ENCODE measurements at regions not wholly inside any gene's neighbourhood (a gene's known extent, or its start where the extent isn't known, plus 50 kb on each side); places are given as distances from the start of the nearest gene placed in this dataset.
"Not testable (repeated sequence)": the region's sequence is repeated elsewhere in the genome, so short reads cannot be mapped to it uniquely, and the experiment has no call there.

DNA sequence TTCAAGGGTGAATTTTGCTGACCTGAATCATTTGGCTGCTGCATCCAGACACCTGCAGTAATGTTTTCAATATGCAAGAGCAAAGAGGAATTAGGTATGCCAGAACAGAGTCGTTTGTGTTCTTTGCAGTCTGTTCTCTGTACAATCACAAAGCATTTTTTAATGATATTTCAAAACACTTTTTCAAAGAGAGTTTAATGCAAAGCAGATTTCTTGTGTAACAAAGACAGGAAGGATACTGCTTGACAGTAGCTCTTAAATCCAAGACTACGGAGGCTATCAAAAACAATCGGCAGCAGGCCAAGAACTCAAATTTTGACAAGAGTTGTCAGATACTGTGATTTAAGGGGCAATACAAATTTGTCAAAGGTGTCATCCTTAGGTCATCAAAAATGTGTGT is 341.9 kb downstream of the GADD45G start:
- H3K4me3 ChIP-seq (ENCODE audit: low read length), result no peak overlapping the region
- H3K27me3 ChIP-seq (ENCODE audit: low read length), result no peaks in the 10 kb centered on the region
- no peak overlapping the region for H2AFZ ChIP-seq (ENCODE audit: low read length)
- no peaks in the 10 kb centered on the region for H3K4me1 ChIP-seq (ENCODE audit: low read length)
- no peak overlapping the region for H3K27ac ChIP-seq (ENCODE audit: low read length)
- H3K9ac ChIP-seq (ENCODE audit: low read length), result no peak overlapping the region
- H4K20me1 ChIP-seq (ENCODE audit: insufficient read depth, low read depth, low read length), result no peaks in the 10 kb centered on the region
- H3K9me3 ChIP-seq (ENCODE audit: low read length), result no peaks in the 10 kb centered on the region
- no peak overlapping the region for H3K4me2 ChIP-seq (ENCODE audit: low read depth, low read length, poor library complexity, severe bottlenecking)
- no peaks in the 10 kb centered on the region for H3K9me2 ChIP-seq (replicated peaks; ENCODE audit: insufficient read depth, low read length)
- no peak for DNase-seq
- H3K79me2 ChIP-seq (ENCODE audit: low read length), result no peaks in the 10 kb centered on the region
- H3K36me3 ChIP-seq (ENCODE audit: insufficient read depth, low read length), result no peaks in the 10 kb centered on the region

DNA sequence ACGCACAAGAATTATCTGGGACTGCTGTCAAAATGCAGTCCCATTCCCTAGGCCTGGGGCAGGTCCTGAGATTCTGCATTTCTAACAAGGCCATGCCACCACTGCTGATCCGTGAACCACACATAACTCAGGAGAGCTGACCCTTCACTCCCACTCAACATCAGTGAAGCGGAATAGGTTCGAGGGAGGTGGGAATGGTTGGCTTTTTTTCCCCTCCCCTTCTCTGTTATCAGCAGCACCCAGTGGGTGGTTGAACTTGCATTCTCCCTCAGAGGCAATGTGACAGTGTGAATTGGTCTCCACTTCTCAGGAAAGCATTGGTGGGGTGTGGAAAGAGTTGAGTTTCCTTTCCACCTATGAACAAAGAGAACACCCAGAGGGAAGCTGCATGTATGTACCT is 344.3 kb downstream of the GADD45G start:
- H3K36me3 ChIP-seq (ENCODE audit: insufficient read depth, low read length), result no peaks in the 10 kb centered on the region
- H3K4me2 ChIP-seq (ENCODE audit: low read depth, low read length, poor library complexity, severe bottlenecking), result no peak overlapping the region
- H3K9ac ChIP-seq (ENCODE audit: low read length), result no peak overlapping the region
- H4K20me1 ChIP-seq (ENCODE audit: insufficient read depth, low read depth, low read length), result no peaks in the 10 kb centered on the region
- no peaks in the 10 kb centered on the region for H3K27me3 ChIP-seq (ENCODE audit: low read length)
- H3K4me3 ChIP-seq (ENCODE audit: low read length), result no peak overlapping the region
- DNase-seq, result no peak
- H3K9me2 ChIP-seq (replicated peaks; ENCODE audit: insufficient read depth, low read length), result no peaks in the 10 kb centered on the region
- H3K79me2 ChIP-seq (ENCODE audit: low read length), result no peaks in the 10 kb centered on the region
- H3K9me3 ChIP-seq (ENCODE audit: low read length), result no peaks in the 10 kb centered on the region
- no peaks in the 10 kb centered on the region for H3K4me1 ChIP-seq (ENCODE audit: low read length)
- H3K27ac ChIP-seq (ENCODE audit: low read length), result no peak overlapping the region
- H2AFZ ChIP-seq (ENCODE audit: low read length), result no peak overlapping the region

DNA sequence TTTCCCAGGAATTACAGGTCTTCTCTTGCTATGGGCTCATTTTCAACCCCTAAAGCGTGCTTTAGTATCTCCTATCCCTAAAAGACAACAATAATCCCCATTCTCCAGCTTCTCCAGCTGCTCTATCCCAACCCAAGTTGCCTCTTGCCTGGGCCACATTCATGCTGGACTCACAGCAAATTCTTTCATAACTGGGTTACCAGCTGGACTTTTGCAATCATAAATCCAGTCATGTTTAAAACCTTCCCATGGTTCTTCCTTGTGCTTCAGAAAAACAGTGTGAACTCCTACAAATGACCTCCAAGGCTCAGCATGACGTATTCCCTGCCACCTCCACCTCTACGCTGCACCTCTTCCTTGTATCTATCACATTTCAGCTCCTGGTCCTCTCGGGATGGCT is 346.9 kb downstream of the GADD45G start:
- Histone ChIP-seq H3K27ac (ENCODE audit: low read length) (no peak overlapping the region), H2AFZ (ENCODE audit: low read length) (no peak overlapping the region), H3K4me1 (ENCODE audit: low read length) (no peaks in the 10 kb centered on the region), H4K20me1 (ENCODE audit: insufficient read depth, low read depth, low read length) (no peaks in the 10 kb centered on the region), H3K36me3 (ENCODE audit: insufficient read depth, low read length) (no peaks in the 10 kb centered on the region), H3K9ac (ENCODE audit: low read length) (no peak overlapping the region), H3K79me2 (ENCODE audit: low read length) (no peaks in the 10 kb centered on the region), H3K9me3 (ENCODE audit: low read length) (no peaks in the 10 kb centered on the region), H3K27me3 (ENCODE audit: low read length) (no peaks in the 10 kb centered on the region), H3K9me2 (replicated peaks; ENCODE audit: insufficient read depth, low read length) (no peaks in the 10 kb centered on the region), H3K4me3 (ENCODE audit: low read length) (no peak overlapping the region), H3K4me2 (ENCODE audit: low read depth, low read length, poor library complexity, severe bottlenecking) (no peak overlapping the region)
- DNase-seq, result no peak

DNA sequence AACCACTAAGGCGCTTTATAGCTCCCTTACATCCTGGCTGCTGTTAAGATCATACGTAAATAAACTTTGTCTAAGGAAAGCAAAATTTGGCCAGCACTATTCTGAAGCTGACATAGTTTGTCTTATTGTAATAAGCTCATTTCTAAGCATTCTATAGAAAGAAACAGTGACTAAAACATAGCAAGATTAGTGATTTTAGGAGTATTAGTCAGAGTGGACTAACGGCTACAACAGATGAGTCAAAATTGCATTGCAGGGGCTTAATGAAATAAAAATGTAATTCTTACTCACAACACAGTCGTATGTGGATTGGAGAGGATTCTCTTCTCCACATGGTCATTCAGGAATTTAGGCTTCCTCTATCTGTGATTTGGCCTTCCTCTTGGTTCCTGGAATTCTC is 347.6 kb downstream of the GADD45G start:
- Histone ChIP-seq H3K9ac (ENCODE audit: low read length) (no peak overlapping the region), H3K27me3 (ENCODE audit: low read length) (no peaks in the 10 kb centered on the region), H3K9me3 (ENCODE audit: low read length) (no peaks in the 10 kb centered on the region), H4K20me1 (ENCODE audit: insufficient read depth, low read depth, low read length) (no peaks in the 10 kb centered on the region), H3K4me3 (ENCODE audit: low read length) (no peak overlapping the region), H3K9me2 (replicated peaks; ENCODE audit: insufficient read depth, low read length) (no peaks in the 10 kb centered on the region), H3K36me3 (ENCODE audit: insufficient read depth, low read length) (no peaks in the 10 kb centered on the region), H3K79me2 (ENCODE audit: low read length) (no peaks in the 10 kb centered on the region), H3K4me1 (ENCODE audit: low read length) (no peaks in the 10 kb centered on the region), H2AFZ (ENCODE audit: low read length) (no peak overlapping the region), H3K27ac (ENCODE audit: low read length) (no peak overlapping the region), H3K4me2 (ENCODE audit: low read depth, low read length, poor library complexity, severe bottlenecking) (no peak overlapping the region)
- no peak for DNase-seq

DNA sequence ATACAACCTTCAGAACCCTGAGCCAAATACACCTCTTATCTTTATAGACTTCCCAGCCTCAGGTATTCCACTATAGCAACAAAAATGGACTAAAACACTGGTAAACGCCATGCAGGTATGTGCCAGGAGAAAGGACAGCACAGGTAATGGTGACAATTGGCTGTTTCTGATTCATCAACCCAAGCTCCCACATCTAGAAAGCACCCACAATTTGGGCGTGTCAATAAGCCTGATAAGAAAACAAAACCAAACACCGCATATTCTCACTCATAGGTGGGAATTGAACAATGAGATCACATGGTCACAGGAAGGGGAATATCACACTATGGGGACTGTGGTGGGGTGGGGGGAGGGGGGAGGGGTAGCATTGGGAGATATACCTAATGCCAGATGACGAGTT is 348.5 kb downstream of the GADD45G start:
- not testable (repeated sequence) for H4K20me1 ChIP-seq (ENCODE audit: insufficient read depth, low read depth, low read length); H3K27ac ChIP-seq (ENCODE audit: low read length); H2AFZ ChIP-seq (ENCODE audit: low read length); H3K27me3 ChIP-seq (ENCODE audit: low read length); H3K9ac ChIP-seq (ENCODE audit: low read length); H3K9me3 ChIP-seq (ENCODE audit: low read length); H3K4me2 ChIP-seq (ENCODE audit: low read depth, low read length, poor library complexity, severe bottlenecking); H3K9me2 ChIP-seq (replicated peaks; ENCODE audit: insufficient read depth, low read length); H3K36me3 ChIP-seq (ENCODE audit: insufficient read depth, low read length); H3K4me1 ChIP-seq (ENCODE audit: low read length); H3K79me2 ChIP-seq (ENCODE audit: low read length); H3K4me3 ChIP-seq (ENCODE audit: low read length); DNase-seq

DNA sequence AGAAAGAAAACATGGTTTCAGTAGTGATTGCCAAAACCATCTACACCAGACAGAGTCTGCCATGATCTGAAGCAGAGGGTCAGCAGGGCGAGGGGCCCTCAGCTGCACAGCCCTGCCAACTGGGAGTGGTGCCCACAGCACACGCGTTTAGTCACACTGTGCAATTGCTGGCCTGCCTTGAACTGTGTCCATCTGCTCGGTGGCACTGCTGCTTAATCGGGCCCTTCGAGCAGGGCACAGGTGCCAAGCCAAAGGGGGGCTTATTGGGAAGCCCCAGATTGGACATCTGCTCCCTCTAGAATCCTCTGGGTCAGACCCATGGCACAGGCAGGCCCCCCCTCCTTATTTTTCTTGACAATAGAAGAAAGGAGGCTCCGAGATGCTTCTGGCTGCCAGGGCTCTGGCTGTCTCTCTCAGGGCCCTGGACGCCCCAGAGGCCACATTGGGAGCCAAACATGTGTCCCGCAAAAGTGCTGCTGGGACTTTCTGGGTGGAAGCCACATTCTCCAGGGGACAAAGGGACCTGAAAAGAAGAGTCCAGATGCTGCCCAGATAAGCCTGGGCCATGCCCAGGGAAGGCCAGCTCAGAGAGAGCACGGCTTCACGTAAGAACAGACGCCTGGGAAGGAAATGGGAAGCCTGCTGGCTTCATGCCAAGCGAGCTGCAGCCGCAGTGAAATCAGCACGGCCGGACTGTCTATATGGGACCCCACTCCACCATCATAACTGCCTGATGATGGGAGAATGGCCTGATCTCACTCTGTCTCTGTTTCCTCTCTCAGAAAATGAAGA is 349.2 kb downstream of the GADD45G start:
- no peak overlapping the region for H3K27ac ChIP-seq (ENCODE audit: low read length)
- no peaks in the 10 kb centered on the region for H3K36me3 ChIP-seq (ENCODE audit: insufficient read depth, low read length)
- no peak overlapping the region for H3K9ac ChIP-seq (ENCODE audit: low read length)
- no peaks in the 10 kb centered on the region for H3K9me2 ChIP-seq (replicated peaks; ENCODE audit: insufficient read depth, low read length)
- H3K4me1 ChIP-seq (ENCODE audit: low read length), result no peaks in the 10 kb centered on the region
- no peaks in the 10 kb centered on the region for H3K27me3 ChIP-seq (ENCODE audit: low read length)
- no peak overlapping the region for H3K4me2 ChIP-seq (ENCODE audit: low read depth, low read length, poor library complexity, severe bottlenecking)
- H4K20me1 ChIP-seq (ENCODE audit: insufficient read depth, low read depth, low read length), result no peaks in the 10 kb centered on the region
- no peaks in the 10 kb centered on the region for H3K79me2 ChIP-seq (ENCODE audit: low read length)
- no peaks in the 10 kb centered on the region for H3K9me3 ChIP-seq (ENCODE audit: low read length)
- H3K4me3 ChIP-seq (ENCODE audit: low read length), result no peak overlapping the region
- no peak overlapping the region for H2AFZ ChIP-seq (ENCODE audit: low read length)
- no peak for DNase-seq

DNA sequence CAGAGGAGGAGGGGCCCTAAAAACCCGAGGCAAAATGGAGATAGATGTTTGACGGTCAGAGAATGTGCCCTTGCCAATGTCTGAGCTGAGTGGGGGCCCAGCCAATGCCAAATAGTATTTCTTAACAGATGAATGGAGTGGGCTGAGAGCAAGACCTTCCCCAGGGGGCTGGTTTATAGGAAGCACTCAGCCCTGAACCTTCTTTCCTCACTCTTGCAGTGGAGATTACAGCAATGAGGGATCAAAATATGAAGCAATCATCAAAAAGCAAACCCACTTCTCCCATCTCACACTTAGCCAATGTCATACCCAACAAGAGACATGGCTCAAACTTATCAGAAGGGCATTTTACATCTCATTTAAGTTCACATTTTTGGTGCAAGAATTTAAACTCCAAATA is 350.3 kb downstream of the GADD45G start:
- DNase-seq, result no peak
- Histone ChIP-seq H4K20me1 (ENCODE audit: insufficient read depth, low read depth, low read length) (no peaks in the 10 kb centered on the region), H3K9me3 (ENCODE audit: low read length) (no peaks in the 10 kb centered on the region), H3K79me2 (ENCODE audit: low read length) (no peaks in the 10 kb centered on the region), H3K27ac (ENCODE audit: low read length) (no peak overlapping the region), H3K9me2 (replicated peaks; ENCODE audit: insufficient read depth, low read length) (no peaks in the 10 kb centered on the region), H3K27me3 (ENCODE audit: low read length) (no peaks in the 10 kb centered on the region), H3K4me1 (ENCODE audit: low read length) (no peaks in the 10 kb centered on the region), H3K9ac (ENCODE audit: low read length) (no peak overlapping the region), H2AFZ (ENCODE audit: low read length) (no peak overlapping the region), H3K36me3 (ENCODE audit: insufficient read depth, low read length) (no peaks in the 10 kb centered on the region), H3K4me2 (ENCODE audit: low read depth, low read length, poor library complexity, severe bottlenecking) (no peak overlapping the region), H3K4me3 (ENCODE audit: low read length) (no peak overlapping the region)

DNA sequence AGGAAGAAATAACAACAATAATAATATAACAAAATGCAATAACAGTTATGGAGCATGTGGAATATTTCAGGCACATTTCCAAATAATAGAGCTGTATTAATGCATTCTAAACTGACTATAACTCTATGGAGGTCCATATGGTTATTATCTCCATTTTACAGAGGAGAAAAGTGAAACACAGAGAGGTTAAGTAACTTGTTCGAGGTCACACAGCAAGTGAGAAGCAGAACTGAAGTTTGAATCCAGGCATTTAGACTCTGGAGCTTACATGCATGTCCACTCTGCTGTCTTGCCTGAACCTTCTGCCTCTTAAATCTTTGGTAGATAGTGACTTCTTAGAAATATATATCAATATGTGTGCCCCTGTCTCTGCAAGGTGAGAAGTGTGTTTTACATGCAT is 350.8 kb downstream of the GADD45G start:
- no peak overlapping the region for H3K27ac ChIP-seq (ENCODE audit: low read length)
- H3K4me1 ChIP-seq (ENCODE audit: low read length), result no peaks in the 10 kb centered on the region
- no peak overlapping the region for H3K4me2 ChIP-seq (ENCODE audit: low read depth, low read length, poor library complexity, severe bottlenecking)
- no peaks in the 10 kb centered on the region for H3K36me3 ChIP-seq (ENCODE audit: insufficient read depth, low read length)
- no peak overlapping the region for H2AFZ ChIP-seq (ENCODE audit: low read length)
- H3K9me2 ChIP-seq (replicated peaks; ENCODE audit: insufficient read depth, low read length), result no peaks in the 10 kb centered on the region
- H3K4me3 ChIP-seq (ENCODE audit: low read length), result no peak overlapping the region
- no peaks in the 10 kb centered on the region for H4K20me1 ChIP-seq (ENCODE audit: insufficient read depth, low read depth, low read length)
- no peak overlapping the region for H3K9ac ChIP-seq (ENCODE audit: low read length)
- DNase-seq, result no peak
- no peaks in the 10 kb centered on the region for H3K79me2 ChIP-seq (ENCODE audit: low read length)
- no peaks in the 10 kb centered on the region for H3K9me3 ChIP-seq (ENCODE audit: low read length)
- no peaks in the 10 kb centered on the region for H3K27me3 ChIP-seq (ENCODE audit: low read length)

Data from Karpas-422 (cell line).